ENCODE measurements at regions not wholly inside any gene's neighbourhood (a gene's known extent, or its start where the extent isn't known, plus 50 kb on each side); places are given as distances from the start of the nearest gene placed in this dataset.

GRCh38 chr13:109976206-109976997, 190.0 kb upstream of the IRS2 start:
- TF ChIP-seq POLR2A (IDR thresholded peaks at IDR 0.05) = no peak
- TF ChIP-seq CTCF (IDR thresholded peaks at IDR 0.05) = no peak
- 71 to 73% methylated on average over 9 of the region's 9 CpGs for WGBS, 2 donors
- intact Hi-C loops (cut with DNase I; ENCODE audit: low total_unique reads) = no loop called here
- peak in 1 of 2 donors; percentile 60 for DNase-seq (ENCODE audit: low spot score in 2 of 2)
- H3K4me3 ChIP-seq (ENCODE audit: low read depth, poor library complexity, severe bottlenecking) = no peak overlapping the region

- intact Hi-C loops (cut with DNase I; ENCODE audit: low total_unique reads) = no loop called here
- no peak for TF ChIP-seq POLR2A (IDR thresholded peaks at IDR 0.05)
- TF ChIP-seq CTCF (IDR thresholded peaks at IDR 0.05) = no peak
- no peak overlapping the region for H3K4me3 ChIP-seq (ENCODE audit: low read depth, poor library complexity, severe bottlenecking)
- WGBS, 2 donors = 94 to 95% methylated on average over 7 of the region's 7 CpGs
- DNase-seq (ENCODE audit: low spot score in 2 of 2) = peak in 1 of 2 donors; percentile 66
These were observed 188.0 kb upstream of the IRS2 start for GRCh38 chr13:109974354-109974753.

GRCh38 chr13:109973279-109973678, 186.9 kb upstream of the IRS2 start:
- DNase-seq (ENCODE audit: low spot score in 2 of 2) = peak in 1 of 2 donors; percentile 69
- intact Hi-C loops (cut with DNase I; ENCODE audit: low total_unique reads) = no loop called here
- WGBS, 2 donors = 94% methylated on average over 10 of the region's 10 CpGs
- no peak overlapping the region for H3K4me3 ChIP-seq (ENCODE audit: low read depth, poor library complexity, severe bottlenecking)
- TF ChIP-seq CTCF (IDR thresholded peaks at IDR 0.05) = no peak
- no peak for TF ChIP-seq POLR2A (IDR thresholded peaks at IDR 0.05)

- WGBS, 2 donors = 31 to 35% methylated on average over 10 of the region's 10 CpGs
- TF ChIP-seq CTCF (IDR thresholded peaks at IDR 0.05) (no peak), POLR2A (IDR thresholded peaks at IDR 0.05) (no peak)
- intact Hi-C loops (cut with DNase I; ENCODE audit: low total_unique reads) = no loop called here
- H3K4me3 ChIP-seq (ENCODE audit: low read depth, poor library complexity, severe bottlenecking) = no peak overlapping the region
- DNase-seq (ENCODE audit: low spot score in 2 of 2) = peak in 1 of 2 donors; percentile 79
These were observed 185.2 kb upstream of the IRS2 start for GRCh38 chr13:109971456-109972090.

- no peak overlapping the region for H3K4me3 ChIP-seq (ENCODE audit: low read depth, poor library complexity, severe bottlenecking)
- peak in 1 of 2 donors; percentile 28 for DNase-seq (ENCODE audit: low spot score in 2 of 2)
- TF ChIP-seq POLR2A (IDR thresholded peaks at IDR 0.05) = no peak
- TF ChIP-seq CTCF (IDR thresholded peaks at IDR 0.05) = no peak
- 32 to 39% methylated on average over 7 of the region's 7 CpGs for WGBS, 2 donors
- intact Hi-C loops (cut with DNase I; ENCODE audit: low total_unique reads) = no loop called here
These were observed 184.6 kb upstream of the IRS2 start for GRCh38 chr13:109971006-109971405.

Data from lower leg skin (tissue), 4 donors.